CD14-positive monocyte (primary cell): ENCODE measurements at regions not wholly inside any gene's neighbourhood (a gene's known extent, or its start where the extent isn't known, plus 50 kb on each side); places are given as distances from the start of the nearest gene placed in this dataset.

Source experiments
- DNase-seq, 3 donors: peaks; one replicate each; pipeline ENCODE4 v3.0.0-alpha.2; 2011 to 2022
- H2AFZ ChIP-seq: 2 replicates; pipeline ENCODE4 v1.6.0; 2012; ENCODE audit warnings: mild to moderate bottlenecking, low read depth, low read length, inconsistent platforms; ENCODE audit not compliant: insufficient read depth, poor library complexity, severe bottlenecking
- H3K27ac ChIP-seq, 2 donors: 1 replicate in 1 of 2; 2 replicates in 1 of 2; pipeline ENCODE4 v1.5.1; 2012 to 2013; ENCODE audit warnings: low read length in 2 of 2, control low read depth in 1 of 2, inconsistent platforms in 1 of 2, low read depth in 1 of 2, mild to moderate bottlenecking in 1 of 2
- H3K27me3 ChIP-seq, 2 donors: one replicate each; pipeline versions ENCODE4 v1.6.0 to v1.6.1; 2011 to 2013; ENCODE audit warnings: low read length in 2 of 2; ENCODE audit not compliant: control insufficient read depth in 2 of 2, insufficient read depth in 2 of 2
- H3K36me3 ChIP-seq, 2 donors: replicated peaks in 1 of 2; 1 replicate in 1 of 2; 2 replicates in 1 of 2; pipeline versions ENCODE4 v1.5.1 to v1.6.1; 2012 to 2013; ENCODE audit warnings: low read length in 2 of 2, control low read depth in 1 of 2, inconsistent platforms in 1 of 2, mild to moderate bottlenecking in 1 of 2; ENCODE audit not compliant: insufficient read depth in 2 of 2, control insufficient read depth in 1 of 2
- H3K4me1 ChIP-seq, 2 donors: 1 replicate in 1 of 2; 2 replicates in 1 of 2; pipeline versions ENCODE4 v1.5.1 to v1.6.1; 2012 to 2013; ENCODE audit warnings: low read length in 2 of 2, control low read depth in 1 of 2, inconsistent platforms in 1 of 2, mild to moderate bottlenecking in 1 of 2, moderate library complexity in 1 of 2; ENCODE audit not compliant: insufficient read depth in 2 of 2, control insufficient read depth in 1 of 2
- H3K4me2 ChIP-seq: replicated peaks from 2 replicates; pipeline ENCODE3; 2012; ENCODE audit warnings: low read length, moderate library complexity, mild to moderate bottlenecking; ENCODE audit not compliant: poor library complexity, severe bottlenecking; ENCODE audit errors: extremely low read depth
- H3K4me3 ChIP-seq, 3 experiments: fragments of 200-600 bp in 1 of 3; sonication (generic) in 1 of 3; replicated peaks in 1 of 3; 1 replicate in 2 of 3; 2 replicates in 1 of 3; pipeline ENCODE4 v1.5.1; 2011 to 2013; ENCODE audit warnings: low read length in 3 of 3, mild to moderate bottlenecking in 3 of 3, control low read depth in 2 of 3, low read depth in 2 of 3, inconsistent platforms in 1 of 3, moderate library complexity in 1 of 3
- H3K79me2 ChIP-seq: 2 replicates; pipeline ENCODE4 v1.6.0; 2012; ENCODE audit warnings: mild to moderate bottlenecking, control low read depth, inconsistent platforms, low read length, moderate library complexity; ENCODE audit not compliant: insufficient read depth
- H3K9ac ChIP-seq: 2 replicates; pipeline ENCODE4 v1.6.0; 2017; ENCODE audit warnings: low read length, mild to moderate bottlenecking; ENCODE audit not compliant: insufficient read depth, poor library complexity, severe bottlenecking
- H3K9me3 ChIP-seq, 2 donors: replicated peaks in 1 of 2; 1 replicate in 1 of 2; 2 replicates in 1 of 2; pipeline versions ENCODE4 v1.5.1 to v1.6.1; 2012 to 2013; ENCODE audit warnings: low read length in 2 of 2, control low read depth in 1 of 2; ENCODE audit not compliant: control insufficient read depth in 1 of 2, insufficient read depth in 1 of 2
- H4K20me1 ChIP-seq: 2 replicates; pipeline ENCODE4 v1.6.0; 2012; ENCODE audit warnings: mild to moderate bottlenecking, low read length, control low read depth, moderate library complexity; ENCODE audit not compliant: insufficient read depth
- H3K27ac Mint-ChIP-seq, 7 donors: one replicate each; pipeline ENCODE4 v1.8.0; 2020; ENCODE audit warnings: mild to moderate bottlenecking in 7 of 7, mixed read lengths in 7 of 7, moderate library complexity in 6 of 7, inconsistent platforms in 2 of 7
- H3K27me3 Mint-ChIP-seq, 3 donors: one replicate each; pipeline ENCODE4 v1.8.0; 2021 to 2022; ENCODE audit warnings: low read depth in 3 of 3, mild to moderate bottlenecking in 3 of 3, mixed read lengths in 3 of 3, moderate library complexity in 3 of 3, inconsistent platforms in 1 of 3
- H3K36me3 Mint-ChIP-seq, 2 donors: one replicate each; pipeline ENCODE4 v1.8.0; 2020; ENCODE audit warnings: mixed read lengths in 2 of 2, inconsistent platforms in 1 of 2, mild to moderate bottlenecking in 1 of 2
- H3K4me1 Mint-ChIP-seq: one replicate; pipeline ENCODE4 v1.8.0; 2020; ENCODE audit warnings: mild to moderate bottlenecking, mixed read lengths
- H3K4me3 Mint-ChIP-seq, 2 donors: one replicate each; pipeline ENCODE4 v1.8.0; 2020; ENCODE audit warnings: mild to moderate bottlenecking in 2 of 2, mixed read lengths in 2 of 2, moderate library complexity in 1 of 2
- H3K9me3 Mint-ChIP-seq, 7 donors: one replicate each; pipeline ENCODE4 v1.8.0; 2020 to 2022; ENCODE audit warnings: mixed read lengths in 7 of 7, mild to moderate bottlenecking in 6 of 7, moderate library complexity in 6 of 7, inconsistent platforms in 2 of 7
- WGBS: methylation state at CpG from one replicate; pipeline ENCODE4 v1.1.5; 2013; ENCODE audit warnings: missing lambda C conversion rate; ENCODE audit not compliant: insufficient coverage; 5-methylcytosine and 5-hydroxymethylcytosine counted together
- intact Hi-C, 2 donors: fragments of 100-400 bp; cut with micrococcal nuclease; formaldehyde crosslinking; loops; one replicate each; pipeline versions ENCODE4 v1.15.0 to v1.15.1; 2023
- TF ChIP-seq, protein P1 (sequence below): fragments of 200-600 bp; IDR thresholded peaks from one replicate; pipeline ENCODE4 v1.8.0; 2022; ENCODE audit warnings: antibody characterized with exemption, mild to moderate bottlenecking

DNA sequence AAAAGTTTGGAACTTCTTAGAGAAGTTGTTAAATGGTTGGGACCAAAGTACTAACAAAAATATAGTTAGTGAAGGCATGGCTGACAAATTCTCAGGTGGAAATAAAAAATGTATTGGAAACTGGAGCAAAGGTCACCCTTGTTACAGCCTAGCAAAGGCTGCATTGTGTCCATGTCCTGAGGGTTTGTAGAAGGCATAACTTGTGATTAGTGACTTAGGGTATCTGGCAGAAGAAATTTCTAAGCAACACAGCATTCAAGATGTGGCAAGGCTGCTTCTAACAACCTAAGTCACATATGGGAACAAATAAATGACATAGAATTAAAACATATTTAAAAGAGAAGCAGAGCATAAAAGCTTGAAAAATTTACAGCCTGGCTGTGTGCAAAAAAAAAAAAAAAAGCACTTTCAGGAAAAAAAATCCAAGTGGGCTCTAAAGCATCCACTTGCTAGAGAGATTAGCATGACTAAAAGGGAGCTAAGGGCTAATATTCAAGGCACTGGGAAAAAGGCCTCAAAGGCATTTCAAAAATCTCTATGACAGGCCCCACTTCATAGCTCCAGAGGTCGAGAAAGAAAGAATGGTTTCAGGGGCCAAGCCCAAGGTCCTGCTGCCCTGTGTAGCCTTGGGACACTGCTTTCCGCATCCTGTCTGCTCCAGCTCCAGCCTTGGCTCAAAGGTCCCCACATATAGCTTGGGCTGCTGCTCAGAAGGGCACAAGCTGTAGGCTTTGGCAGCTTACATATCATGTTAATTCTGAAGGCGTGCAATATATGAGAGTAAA is 453.2 kb upstream of the PTCHD4 start:
- Histone ChIP-seq H3K27me3 (no peaks in the 10 kb centered on the region), H3K9me3 (peaks cover 0 to 7% of the 10 kb centered on the region in 2 donors), H4K20me1 (no peaks in the 10 kb centered on the region), H3K79me2 (no peaks in the 10 kb centered on the region), H2AFZ (no peak overlapping the region), H3K36me3 (no peaks in the 10 kb centered on the region), H3K9ac (no peak overlapping the region), H3K4me2 (no peak overlapping the region), H3K27ac (no peak overlapping the region), H3K4me3 (no peak overlapping the region), H3K4me1 (no peaks in the 10 kb centered on the region)
- no peak for DNase-seq
- intact Hi-C loops: no loop called here
- 83% methylated on average over 3 of the region's 3 CpGs for WGBS
- no peaks in the 10 kb centered on the region for H3K4me1 Mint-ChIP-seq
- H3K36me3 Mint-ChIP-seq: no peaks in the 10 kb centered on the region
- peak overlapping the region in 1 of 7 donors; percentile 18 for H3K27ac Mint-ChIP-seq
- H3K4me3 Mint-ChIP-seq: no peak overlapping the region
- TF ChIP-seq, protein P1, sequence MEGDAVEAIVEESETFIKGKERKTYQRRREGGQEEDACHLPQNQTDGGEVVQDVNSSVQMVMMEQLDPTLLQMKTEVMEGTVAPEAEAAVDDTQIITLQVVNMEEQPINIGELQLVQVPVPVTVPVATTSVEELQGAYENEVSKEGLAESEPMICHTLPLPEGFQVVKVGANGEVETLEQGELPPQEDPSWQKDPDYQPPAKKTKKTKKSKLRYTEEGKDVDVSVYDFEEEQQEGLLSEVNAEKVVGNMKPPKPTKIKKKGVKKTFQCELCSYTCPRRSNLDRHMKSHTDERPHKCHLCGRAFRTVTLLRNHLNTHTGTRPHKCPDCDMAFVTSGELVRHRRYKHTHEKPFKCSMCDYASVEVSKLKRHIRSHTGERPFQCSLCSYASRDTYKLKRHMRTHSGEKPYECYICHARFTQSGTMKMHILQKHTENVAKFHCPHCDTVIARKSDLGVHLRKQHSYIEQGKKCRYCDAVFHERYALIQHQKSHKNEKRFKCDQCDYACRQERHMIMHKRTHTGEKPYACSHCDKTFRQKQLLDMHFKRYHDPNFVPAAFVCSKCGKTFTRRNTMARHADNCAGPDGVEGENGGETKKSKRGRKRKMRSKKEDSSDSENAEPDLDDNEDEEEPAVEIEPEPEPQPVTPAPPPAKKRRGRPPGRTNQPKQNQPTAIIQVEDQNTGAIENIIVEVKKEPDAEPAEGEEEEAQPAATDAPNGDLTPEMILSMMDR: no peak
- H3K27me3 Mint-ChIP-seq: peaks cover 0 to 2% (median 0%) of the 10 kb centered on the region in 3 donors
- H3K9me3 Mint-ChIP-seq: peaks cover 0 to 6% (median 3%) of the 10 kb centered on the region in 7 donors

DNA sequence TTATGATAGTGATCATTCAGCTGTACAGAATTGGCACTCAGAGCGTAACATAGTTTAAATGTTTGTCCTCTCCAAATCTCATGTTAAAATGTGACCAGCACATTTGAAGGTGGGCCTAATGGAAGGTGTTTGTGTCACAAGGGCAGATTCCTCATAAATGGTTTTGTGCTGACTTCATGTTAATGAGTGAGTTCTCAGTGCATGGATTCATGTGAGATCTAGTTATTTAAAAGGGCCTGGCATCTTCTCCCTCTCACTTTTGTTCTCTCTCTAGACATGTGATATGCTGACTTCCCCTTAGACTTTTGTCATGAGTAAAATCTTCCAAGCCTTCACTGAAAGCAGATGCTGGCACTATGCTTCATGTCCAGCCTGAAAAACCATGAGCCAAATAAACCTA is 452.4 kb upstream of the PTCHD4 start:
- Histone ChIP-seq H3K9ac (no peak overlapping the region), H3K79me2 (no peaks in the 10 kb centered on the region), H3K4me1 (no peaks in the 10 kb centered on the region), H2AFZ (no peak overlapping the region), H4K20me1 (no peaks in the 10 kb centered on the region), H3K36me3 (no peaks in the 10 kb centered on the region), H3K27me3 (no peaks in the 10 kb centered on the region), H3K4me2 (no peak overlapping the region), H3K4me3 (no peak overlapping the region), H3K9me3 (peaks cover 0 to 7% of the 10 kb centered on the region in 2 donors), H3K27ac (no peak overlapping the region)
- Mint-ChIP-seq H3K27ac (no peak overlapping the region), H3K4me3 (no peak overlapping the region), H3K4me1 (no peaks in the 10 kb centered on the region), H3K36me3 (no peaks in the 10 kb centered on the region), H3K27me3 (peaks cover 0 to 2% (median 0%) of the 10 kb centered on the region in 3 donors), H3K9me3 (peaks cover 0 to 6% (median 3%) of the 10 kb centered on the region in 7 donors)
- TF ChIP-seq, protein P1: no peak
- intact Hi-C loops: no loop called here
- no peak for DNase-seq
- WGBS: no CpG with 5 or more reads among the region's 1 CpG
